ENCODE measurements at regions not wholly inside any gene's neighbourhood (a gene's known extent, or its start where the extent isn't known, plus 50 kb on each side); places are given as distances from the start of the nearest gene placed in this dataset.
"Not testable (repeated sequence)": the region's sequence is repeated elsewhere in the genome, so short reads cannot be mapped to it uniquely, and the experiment has no call there.

- DNase-seq = no peak
Observed at GRCh38 chr12:124191966-124192365, 102.9 kb upstream of the RFLNA start.

DNA sequence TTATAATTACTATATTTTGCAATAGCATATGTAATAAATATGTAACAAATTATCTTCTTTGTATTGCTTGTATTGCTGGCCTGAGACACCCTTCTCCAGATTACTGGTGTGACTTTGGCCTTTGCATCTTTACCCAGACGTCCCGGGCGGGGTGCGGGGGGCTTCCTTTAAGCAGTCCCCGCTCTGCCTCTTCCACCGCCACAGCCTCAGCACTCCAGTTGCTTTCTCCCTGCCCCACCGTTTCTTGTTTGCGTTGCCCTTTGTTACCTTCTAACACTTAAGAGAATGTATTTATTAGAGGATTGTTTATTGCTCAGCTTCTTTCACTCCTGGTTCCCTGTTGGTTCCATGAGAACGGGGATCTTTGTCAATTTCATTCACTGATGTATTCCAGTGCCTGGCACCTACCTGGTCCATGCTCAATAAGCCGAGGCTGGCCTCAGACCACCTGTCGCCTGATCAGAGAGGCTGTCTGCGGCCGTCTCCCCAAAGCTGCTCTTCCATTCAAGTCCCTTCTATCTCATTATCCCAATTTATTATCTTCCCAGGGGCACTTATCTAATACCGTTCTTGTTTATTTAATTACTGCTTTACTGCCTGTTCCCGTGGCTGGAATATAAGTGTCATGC, 100.5 kb upstream of the RFLNA start:
- DNase-seq = no peak

DNA sequence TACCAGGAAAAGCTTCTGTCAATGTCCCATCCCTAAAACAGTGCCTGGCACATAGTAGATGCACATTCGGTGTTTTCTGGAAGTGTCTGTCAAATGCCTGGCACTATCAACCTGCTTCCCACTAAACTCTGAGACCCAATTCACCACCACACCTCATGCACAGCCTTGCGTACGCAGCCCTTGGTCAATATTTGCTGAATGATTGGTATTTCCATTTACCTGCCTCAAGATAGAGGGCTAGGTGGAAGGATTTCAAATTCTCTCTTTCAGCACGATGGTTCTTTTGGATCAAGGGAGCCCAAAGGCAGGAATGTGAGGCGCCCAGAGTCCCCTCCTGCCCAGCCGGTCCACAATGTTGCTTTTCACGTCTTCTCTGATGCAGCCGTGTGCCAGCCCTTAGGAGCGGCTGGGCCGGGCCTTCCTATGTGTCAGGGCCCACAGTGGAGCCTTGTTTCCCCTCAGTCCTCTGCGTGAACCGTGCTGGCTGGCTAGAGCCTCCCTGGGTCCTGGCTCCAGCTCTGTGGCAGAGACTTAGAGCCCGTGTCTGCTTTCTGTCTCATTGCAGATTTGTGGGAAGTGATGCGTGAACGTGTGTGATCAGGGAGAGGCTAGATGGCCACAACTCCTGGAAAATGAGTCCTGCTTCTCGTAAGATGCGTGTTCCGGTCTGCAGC, 99.9 kb upstream of the RFLNA start:
- no peak for DNase-seq

GRCh38 chr12:124195567-124195942, 99.3 kb upstream of the RFLNA start:
- DNase-seq = no peak

GRCh38 chr12:124196236-124196635, 98.7 kb upstream of the RFLNA start:
- no peak for DNase-seq

GRCh38 chr12:124201248-124201647, 93.6 kb upstream of the RFLNA start:
- DNase-seq = no peak

DNA sequence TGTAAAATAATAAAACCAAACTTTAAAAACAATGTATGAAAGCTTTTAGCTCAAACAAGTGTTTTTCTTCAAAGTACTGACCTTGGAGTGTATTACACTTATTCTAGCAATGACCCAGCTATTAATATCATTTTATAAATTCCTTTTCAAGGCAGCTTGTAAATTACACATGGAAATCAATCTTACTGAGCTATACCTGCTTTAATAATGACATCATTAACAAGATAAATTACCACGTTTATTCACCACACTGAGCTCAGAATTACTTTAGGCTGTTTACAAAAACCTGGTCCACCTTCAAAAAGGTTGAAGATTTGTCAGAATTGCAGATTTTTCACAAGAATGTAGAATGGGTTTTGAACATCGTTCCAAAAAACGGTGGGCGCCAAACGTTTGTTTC, 91.7 kb upstream of the RFLNA start:
- DNase-seq = no peak

DNA sequence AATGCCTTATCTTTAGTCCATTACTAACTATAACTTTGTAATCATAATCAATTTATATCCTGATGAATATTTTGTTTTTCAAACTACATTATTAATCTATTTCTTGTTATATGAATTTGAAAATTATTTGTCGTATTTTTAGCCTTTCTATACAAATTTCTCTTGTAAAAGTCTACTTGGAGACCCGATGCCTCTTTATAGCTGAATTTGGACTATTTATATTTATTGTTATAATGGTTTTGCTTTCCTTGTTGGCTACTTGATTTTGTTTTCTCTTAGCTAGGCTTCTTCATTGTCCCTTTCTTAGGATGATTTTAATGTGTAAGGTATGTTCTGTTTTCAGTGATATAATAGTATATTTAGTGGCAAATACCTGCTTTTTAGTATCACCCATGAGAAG, 89.5 kb upstream of the RFLNA start:
- DNase-seq = no peak

GRCh38 chr12:124207049-124207448, 87.8 kb upstream of the RFLNA start:
- no peak for DNase-seq

DNA sequence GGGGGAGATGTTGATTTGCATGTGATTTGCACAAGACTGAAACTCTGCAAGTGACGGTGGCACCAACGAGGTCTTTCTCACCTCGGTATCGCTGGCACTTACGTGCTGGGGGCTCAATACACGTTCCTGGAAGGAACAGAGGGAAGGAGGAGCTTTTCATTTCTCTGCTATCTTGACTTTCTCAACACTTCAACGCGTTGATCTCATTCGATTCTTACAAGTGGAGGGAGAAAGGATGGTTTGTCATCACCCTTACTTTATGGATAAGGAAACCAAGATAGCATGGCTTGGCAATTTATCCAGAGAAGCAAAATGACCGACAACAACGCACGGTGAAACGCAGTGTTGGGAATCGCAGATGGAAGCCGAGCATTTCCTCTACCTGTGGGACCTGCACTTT, 87.3 kb upstream of the RFLNA start:
- DNase-seq = no peak

- DNase-seq = no peak
Observed at GRCh38 chr12:124208489-124208888, 86.4 kb upstream of the RFLNA start.

GRCh38 chr12:124210991-124211577, 83.8 kb upstream of the RFLNA start:
- no peak for DNase-seq

GRCh38 chr12:124211753-124212152, 83.1 kb upstream of the RFLNA start:
- DNase-seq = no peak

- DNase-seq = no peak
Observed at GRCh38 chr12:124213666-124214347, 81.1 kb upstream of the RFLNA start.

GRCh38 chr12:124214574-124214973, 80.3 kb upstream of the RFLNA start:
- DNase-seq = no peak

DNA sequence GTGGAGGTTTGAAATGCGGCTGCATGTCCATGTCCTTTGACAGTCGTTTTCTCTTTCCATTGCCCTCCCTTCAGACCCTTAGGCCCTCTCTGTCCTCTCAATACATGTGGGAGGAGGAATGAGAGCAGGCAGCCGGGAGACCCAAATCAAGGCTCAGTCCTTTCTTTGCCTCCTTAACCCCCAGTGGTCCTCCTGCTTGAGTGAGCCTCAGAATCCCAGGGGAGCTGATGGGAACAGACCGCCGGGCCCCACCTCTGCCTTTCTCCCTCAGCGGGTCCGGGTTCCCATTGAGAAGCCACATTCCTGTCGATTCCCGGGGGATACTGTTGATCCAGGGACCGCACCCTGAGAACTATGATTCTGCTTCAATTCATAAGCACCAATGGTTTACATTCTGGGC, 77.9 kb upstream of the RFLNA start:
- no peak for DNase-seq

GRCh38 chr12:124217508-124218242, 77.2 kb upstream of the RFLNA start:
- DNase-seq = peak; percentile 25

GRCh38 chr12:124218243-124218560, 76.7 kb upstream of the RFLNA start:
- DNase-seq = no peak

DNA sequence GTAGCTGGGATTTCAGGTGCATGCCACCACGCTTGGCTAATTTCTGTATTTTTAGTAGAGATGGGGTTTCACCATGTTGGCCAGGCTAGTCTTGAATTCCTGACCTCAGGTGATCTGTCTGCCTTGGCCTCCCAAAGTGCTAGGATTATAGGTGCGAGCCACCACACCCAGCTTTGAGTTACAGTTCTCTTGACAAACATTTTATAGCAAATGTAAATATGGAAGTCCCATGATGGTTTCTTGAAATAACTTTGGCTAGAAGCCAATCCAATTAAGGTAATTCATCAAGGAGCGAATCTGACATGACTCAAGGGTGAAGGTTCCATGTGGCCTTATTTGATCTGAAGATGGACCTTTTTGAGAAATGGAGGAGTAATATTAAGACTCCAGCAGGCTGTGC, 76.2 kb upstream of the RFLNA start:
- not testable (repeated sequence) for DNase-seq

- DNase-seq = no peak
Observed at GRCh38 chr12:124222368-124223245, 72.3 kb upstream of the RFLNA start.

DNA sequence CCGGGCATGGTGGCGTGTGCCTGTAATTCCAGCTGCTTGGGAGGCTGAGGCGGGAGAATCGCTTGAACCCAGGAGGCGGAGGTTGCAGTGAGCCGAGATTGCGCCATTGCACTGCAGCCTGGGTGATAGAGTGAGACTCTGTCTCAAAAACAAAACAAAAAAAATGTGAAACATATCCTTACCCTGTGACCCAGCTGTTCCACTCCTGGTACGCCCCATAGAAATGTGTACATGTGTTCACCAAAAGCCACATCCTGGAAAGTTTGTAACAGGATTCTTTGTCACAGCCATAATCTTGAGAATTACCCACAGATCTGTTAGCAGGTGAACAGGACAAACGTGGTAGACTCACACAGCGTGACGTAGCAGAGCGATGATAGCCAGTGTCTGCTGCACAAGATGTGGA, 71.2 kb upstream of the RFLNA start:
- DNase-seq = not testable (repeated sequence)

GRCh38 chr12:124224535-124225110, 70.3 kb upstream of the RFLNA start:
- no peak for DNase-seq
